OCI-LY1 (cell line): ENCODE measurements at regions not wholly inside any gene's neighbourhood (a gene's known extent, or its start where the extent isn't known, plus 50 kb on each side); places are given as distances from the start of the nearest gene placed in this dataset.

ENCODE experiments used
- H2AFZ ChIP-seq: fragments of 200-600 bp; sonication (generic), shearing (Covaris generic); 2 replicates; pipeline ENCODE4 v1.6.0; 2014; ENCODE audit warnings: antibody characterized with exemption, mild to moderate bottlenecking, low read length
- H3F3A ChIP-seq: fragments of 200-600 bp; sonication (generic), shearing (Covaris generic); 2 replicates; pipeline ENCODE4 v1.6.0; 2014; ENCODE audit warnings: mild to moderate bottlenecking, antibody characterized with exemption, low read length, moderate library complexity; ENCODE audit not compliant: insufficient read depth
- H3K27ac ChIP-seq: fragments of 200-600 bp; sonication (generic); 2 replicates; pipeline ENCODE4 v1.5.1; 2014; ENCODE audit warnings: low read length, mixed run types, mild to moderate bottlenecking, low read depth; ENCODE audit not compliant: poor library complexity, severe bottlenecking
- H3K27me3 ChIP-seq: fragments of 200-600 bp; sonication (generic); 2 replicates; pipeline ENCODE4 v1.6.0; 2014; ENCODE audit warnings: antibody characterized with exemption, mild to moderate bottlenecking, low read length, moderate library complexity; ENCODE audit not compliant: insufficient read depth
- H3K36me3 ChIP-seq: fragments of 200-600 bp; sonication (generic); 2 replicates; pipeline ENCODE4 v1.6.1; 2014; ENCODE audit warnings: mild to moderate bottlenecking, antibody characterized with exemption, low read length, moderate library complexity, mixed read lengths; ENCODE audit not compliant: insufficient read depth
- H3K4me1 ChIP-seq: fragments of 200-600 bp; sonication (generic); 2 replicates; pipeline ENCODE4 v1.5.1; 2014; ENCODE audit warnings: mild to moderate bottlenecking, low read length, moderate library complexity; ENCODE audit not compliant: insufficient read depth, severe bottlenecking
- H3K4me2 ChIP-seq: fragments of 200-600 bp; sonication (generic), shearing (Covaris generic); 2 replicates; pipeline ENCODE4 v1.6.1; 2014; ENCODE audit warnings: low read length
- H3K4me3 ChIP-seq: fragments of 200-600 bp; sonication (generic); 2 replicates; pipeline ENCODE4 v1.5.1; 2014; ENCODE audit warnings: low read length, low read depth, mild to moderate bottlenecking, mixed read lengths; ENCODE audit not compliant: poor library complexity, severe bottlenecking
- H3K79me2 ChIP-seq: fragments of 200-600 bp; shearing (Covaris generic); 2 replicates; pipeline ENCODE4 v1.6.1; 2016; ENCODE audit warnings: mixed run types, low read length, mixed read lengths; ENCODE audit not compliant: insufficient read depth
- H3K9ac ChIP-seq: fragments of 200-600 bp; sonication (generic), shearing (Covaris generic); 2 replicates; pipeline ENCODE4 v1.6.1; 2014; ENCODE audit warnings: mild to moderate bottlenecking, low read length, mixed read lengths
- H3K9me2 ChIP-seq: fragments of 200-600 bp; sonication (generic), shearing (Covaris generic); 2 replicates; pipeline ENCODE4 v1.6.1; 2014; ENCODE audit warnings: low read depth, mild to moderate bottlenecking, low read length, mixed read lengths
- H3K9me3 ChIP-seq: fragments of 200-600 bp; shearing (Covaris generic); 2 replicates; pipeline ENCODE4 v1.6.1; 2014; ENCODE audit warnings: low read length, mixed read lengths
- H4K20me1 ChIP-seq: fragments of 200-600 bp; sonication (generic), shearing (Covaris generic); 2 replicates; pipeline ENCODE4 v1.6.0; 2016; ENCODE audit warnings: mild to moderate bottlenecking, low read length; ENCODE audit not compliant: insufficient read depth
- CTCF ChIP-seq: fragments of 200-600 bp; sonication (generic), shearing (Covaris generic); IDR thresholded peaks from 2 replicates; pipeline ENCODE4 v1.5.1; 2017; ENCODE audit warnings: mild to moderate bottlenecking, antibody characterized with exemption, low read length, moderate library complexity, mixed read lengths
- EZH2 ChIP-seq: fragments of 200-600 bp; sonication (generic), shearing (Covaris generic); IDR thresholded peaks from 2 replicates; pipeline ENCODE4 v1.8.0; 2017; ENCODE audit warnings: borderline replicate concordance, mixed run types, mild to moderate bottlenecking, antibody characterized with exemption, low read length, moderate library complexity, mixed read lengths

GRCh38 chr7:25931156-25931555, 220.8 kb upstream of the NFE2L3 start:
- H3K4me2 ChIP-seq, result no peak overlapping the region
- no peaks in the 10 kb centered on the region for H3K79me2 ChIP-seq
- H2AFZ ChIP-seq, result no peak overlapping the region
- no peak overlapping the region for H3K27ac ChIP-seq
- no peaks in the 10 kb centered on the region for H3K4me1 ChIP-seq
- H3K9ac ChIP-seq, result no peak overlapping the region
- no peaks in the 10 kb centered on the region; the same call in 1 of the 2 replicates for H3K27me3 ChIP-seq
- no peak overlapping the region for H3K4me3 ChIP-seq
- no peaks in the 10 kb centered on the region for H4K20me1 ChIP-seq
- H3K9me2 ChIP-seq, result no peaks in the 10 kb centered on the region
- 0 out of 2 replicates have a peak, but pooled peaks cover 9% of the 10 kb centered on the region for H3K9me3 ChIP-seq
- no peak for TF ChIP-seq EZH2
- no peak for TF ChIP-seq CTCF
- no peaks in the 10 kb centered on the region for H3F3A ChIP-seq
- no peaks in the 10 kb centered on the region for H3K36me3 ChIP-seq

GRCh38 chr7:25933921-25934320, 218.1 kb upstream of the NFE2L3 start:
- TF ChIP-seq EZH2 (no peak), CTCF (no peak)

GRCh38 chr7:25940086-25940906, 211.7 kb upstream of the NFE2L3 start:
- no peaks in the 10 kb centered on the region for H3K36me3 ChIP-seq
- H3K9me3 ChIP-seq, result peaks cover 6% of the 10 kb centered on the region; the same call in 1 of the 2 replicates
- no peak overlapping the region for H3K4me2 ChIP-seq
- no peak overlapping the region for H3K27ac ChIP-seq
- no peak overlapping the region for H3K4me3 ChIP-seq
- H3F3A ChIP-seq, result no peaks in the 10 kb centered on the region
- TF ChIP-seq EZH2 (no peak), CTCF (no peak)
- peaks cover 10% of the 10 kb centered on the region for H3K27me3 ChIP-seq
- no peak overlapping the region for H3K9ac ChIP-seq
- no peaks in the 10 kb centered on the region for H3K4me1 ChIP-seq
- no peaks in the 10 kb centered on the region for H4K20me1 ChIP-seq
- no peak overlapping the region for H2AFZ ChIP-seq
- H3K79me2 ChIP-seq, result no peaks in the 10 kb centered on the region
- H3K9me2 ChIP-seq, result no peaks in the 10 kb centered on the region

More at GRCh38 chr7:25933921-25934320, 218.1 kb upstream of the NFE2L3 start:
- no peak overlapping the region for H3K4me3 ChIP-seq
- H3K9me2 ChIP-seq, result no peaks in the 10 kb centered on the region
- H3K79me2 ChIP-seq, result no peaks in the 10 kb centered on the region
- no peaks in the 10 kb centered on the region for H3F3A ChIP-seq
- H3K4me2 ChIP-seq, result no peak overlapping the region
- H3K9ac ChIP-seq, result no peak overlapping the region
- no peaks in the 10 kb centered on the region for H4K20me1 ChIP-seq
- peaks cover 15% of the 10 kb centered on the region; the same call in 1 of the 2 replicates for H3K9me3 ChIP-seq
- no peaks in the 10 kb centered on the region for H3K4me1 ChIP-seq
- no peaks in the 10 kb centered on the region; the same call in 1 of the 2 replicates for H3K27me3 ChIP-seq
- no peak overlapping the region for H3K27ac ChIP-seq
- no peaks in the 10 kb centered on the region for H3K36me3 ChIP-seq
- H2AFZ ChIP-seq, result no peak overlapping the region
